IMR-90 (cell line): ENCODE measurements at regions not wholly inside any gene's neighbourhood (a gene's known extent, or its start where the extent isn't known, plus 50 kb on each side); places are given as distances from the start of the nearest gene placed in this dataset.

Experiments used
- ATAC-seq: fragments of 200-7000 bp; cut with Tn5 transposase; 2 replicates; pipeline ENCODE4 v1.9.1; 2020; ENCODE audit warnings: low read depth, mild to moderate bottlenecking, moderate library complexity
- BruUV-seq: library from RNA; stranded (reverse); fragments of 400-500 nt; replicated peaks from 2 replicates; lab custom pipeline; 2021; lab: Mats Ljungman, UMichigan
- CTCF ChIA-PET: fragments of 300-600 bp; formaldehyde crosslinking; extraction: SDS; loops from one replicate; lab custom pipeline; 2021; ENCODE audit warnings: antibody characterized with exemption; lab: Yijun Ruan, JAX
- POLR2A ChIA-PET: fragments of 300-600 bp; sonication (Branson Sonifier 250); formaldehyde crosslinking; loops from one replicate; lab custom pipeline; 2022; ENCODE audit warnings: antibody characterized with exemption; ENCODE audit not compliant: unreplicated experiment; lab: Charles Lee
- DNase-seq: peaks from one replicate; pipeline ENCODE4 v3.0.0; 2013
- H2AFZ ChIP-seq: replicated peaks from 2 replicates; pipeline ENCODE3; 2013; ENCODE audit warnings: low read length, mild to moderate bottlenecking; ENCODE audit not compliant: poor library complexity
- H2AK5ac ChIP-seq: 2 replicates; pipeline ENCODE4 v1.6.1; 2013; ENCODE audit warnings: low read depth, low read length, inconsistent platforms
- H2AK9ac ChIP-seq: replicated peaks from 2 replicates; pipeline ENCODE3; 2013; ENCODE audit warnings: mild to moderate bottlenecking, low read depth, low read length, moderate library complexity; ENCODE audit not compliant: poor library complexity
- H2BK120ac ChIP-seq: 2 replicates; pipeline ENCODE4 v1.6.1; 2013; ENCODE audit warnings: low read depth, low read length, inconsistent platforms
- H2BK15ac ChIP-seq: 3 replicates; pipeline ENCODE4 v1.6.1; 2013; ENCODE audit warnings: low read depth, low read length, inconsistent platforms
- H2BK20ac ChIP-seq: 2 replicates; pipeline ENCODE4 v1.6.1; 2013; ENCODE audit warnings: low read depth, mild to moderate bottlenecking, inconsistent platforms, low read length, moderate library complexity
- H2BK5ac ChIP-seq: 2 replicates; pipeline ENCODE4 v1.6.1; 2013; ENCODE audit warnings: mild to moderate bottlenecking, low read depth, low read length, inconsistent platforms; ENCODE audit not compliant: poor library complexity, severe bottlenecking
- H3K14ac ChIP-seq: replicated peaks from 2 replicates; pipeline ENCODE4 v1.6.1; 2013; ENCODE audit warnings: low read depth, low read length, inconsistent platforms
- H3K18ac ChIP-seq: 2 replicates; pipeline ENCODE4 v1.6.1; 2013; ENCODE audit warnings: low read depth, low read length, control low read depth
- H3K23ac ChIP-seq: 2 replicates; pipeline ENCODE4 v1.6.1; 2013; ENCODE audit warnings: low read depth, low read length, inconsistent platforms
- H3K27ac ChIP-seq: 2 replicates; pipeline ENCODE4 v1.5.1; 2013; ENCODE audit warnings: mild to moderate bottlenecking, control low read depth, low read length; ENCODE audit not compliant: insufficient read depth
- H3K27me3 ChIP-seq: 2 replicates; pipeline ENCODE4 v1.6.1; 2013; ENCODE audit warnings: low read length; ENCODE audit not compliant: control insufficient read depth, insufficient read depth
- H3K36me3 ChIP-seq: 2 replicates; pipeline ENCODE4 v1.6.1; 2013; ENCODE audit warnings: low read length, mixed read lengths; ENCODE audit not compliant: control insufficient read depth, insufficient read depth
- H3K4ac ChIP-seq: 2 replicates; pipeline ENCODE4 v1.6.1; 2013; ENCODE audit warnings: low read depth, low read length, inconsistent platforms
- H3K4me1 ChIP-seq: 2 replicates; pipeline ENCODE4 v1.6.1; 2013; ENCODE audit warnings: low read length, mixed read lengths; ENCODE audit not compliant: control insufficient read depth, insufficient read depth
- H3K4me2 ChIP-seq: 2 replicates; pipeline ENCODE4 v1.6.1; 2013; ENCODE audit warnings: low read depth, mild to moderate bottlenecking, control low read depth, low read length, moderate library complexity
- H3K4me3 ChIP-seq: 2 replicates; pipeline ENCODE4 v1.5.1; 2013; ENCODE audit warnings: low read depth, mild to moderate bottlenecking, control low read depth, low read length, moderate library complexity; ENCODE audit not compliant: insufficient read depth
- H3K56ac ChIP-seq: 2 replicates; pipeline ENCODE4 v1.6.1; 2013; ENCODE audit warnings: low read length, inconsistent platforms; ENCODE audit not compliant: insufficient read depth; ENCODE audit errors: extremely low read depth
- H3K79me1 ChIP-seq, 2 experiments: 2 replicates each; pipeline ENCODE4 v1.6.1; 2013; ENCODE audit warnings: low read length in 2 of 2, inconsistent platforms in 1 of 2, low read depth in 1 of 2
- H3K9ac ChIP-seq: 2 replicates; pipeline ENCODE4 v1.6.1; 2013; ENCODE audit warnings: low read depth, low read length, control low read depth
- H3K9me1 ChIP-seq: 2 replicates; pipeline ENCODE4 v1.6.1; 2013; ENCODE audit warnings: low read length, inconsistent platforms; ENCODE audit not compliant: insufficient read depth
- H3K9me3 ChIP-seq: 2 replicates; pipeline ENCODE4 v1.6.1; 2013; ENCODE audit warnings: low read length; ENCODE audit not compliant: control insufficient read depth, insufficient read depth
- H4K20me1 ChIP-seq: 2 replicates; pipeline ENCODE4 v1.6.1; 2013; ENCODE audit warnings: low read length, inconsistent platforms; ENCODE audit not compliant: insufficient read depth
- H4K5ac ChIP-seq: 2 replicates; pipeline ENCODE4 v1.6.1; 2013; ENCODE audit warnings: mild to moderate bottlenecking, low read depth, low read length, control low read depth
- H4K8ac ChIP-seq, 2 experiments: 2 replicates each; pipeline ENCODE4 v1.6.1; 2013; ENCODE audit warnings: low read depth in 2 of 2, low read length in 2 of 2, control low read depth in 1 of 2, inconsistent platforms in 1 of 2
- H4K91ac ChIP-seq: 2 replicates; pipeline ENCODE4 v1.6.1; 2013; ENCODE audit warnings: low read depth, low read length, inconsistent platforms; ENCODE audit not compliant: insufficient read depth
- BHLHE40 ChIP-seq: fragments of 150-350 bp; IDR thresholded peaks from 2 replicates; pipeline ENCODE4 v1.6.1; 2016; ENCODE audit warnings: mild to moderate bottlenecking, low read depth, low read length
- CEBPB ChIP-seq: IDR thresholded peaks from 2 replicates; pipeline ENCODE4 v1.6.1; 2012; ENCODE audit warnings: low read depth, low read length, improper control_type of control experiment
- CHD1 ChIP-seq: IDR thresholded peaks from 2 replicates; pipeline ENCODE4 v1.6.1; 2012; ENCODE audit warnings: low read depth, low read length, improper control_type of control experiment
- FOS ChIP-seq: fragments of 150-350 bp; IDR thresholded peaks from 2 replicates; pipeline ENCODE4 v1.6.1; 2016; ENCODE audit warnings: low read depth, low read length
- MAFK ChIP-seq: IDR thresholded peaks from 2 replicates; pipeline ENCODE4 v1.6.1; 2012; ENCODE audit warnings: low read depth, low read length, improper control_type of control experiment
- MAZ ChIP-seq: IDR thresholded peaks from 2 replicates; pipeline ENCODE4 v1.6.1; 2012; ENCODE audit warnings: low read depth, mild to moderate bottlenecking, low read length, improper control_type of control experiment, moderate library complexity, borderline replicate concordance
- MXI1 ChIP-seq: IDR thresholded peaks from 2 replicates; pipeline ENCODE4 v1.6.1; 2012; ENCODE audit warnings: low read depth, mild to moderate bottlenecking, low read length, moderate library complexity, borderline replicate concordance
- NFE2L2 ChIP-seq: fragments of 150-350 bp; IDR thresholded peaks from 2 replicates; pipeline ENCODE4 v1.6.1; 2016; ENCODE audit warnings: low read depth, mild to moderate bottlenecking, low read length
- POLR2A ChIP-seq: IDR thresholded peaks from 2 replicates; pipeline ENCODE4 v1.6.1; 2012; ENCODE audit warnings: mild to moderate bottlenecking, low read depth, low read length
- RAD21 ChIP-seq: IDR thresholded peaks from 2 replicates; pipeline ENCODE4 v1.6.1; 2012; ENCODE audit warnings: low read length, improper control_type of control experiment
- RCOR1 ChIP-seq: IDR thresholded peaks from 2 replicates; pipeline ENCODE4 v1.6.1; 2012; ENCODE audit warnings: mild to moderate bottlenecking, low read length, improper control_type of control experiment; ENCODE audit not compliant: insufficient replicate concordance
- RFX5 ChIP-seq: IDR thresholded peaks from 2 replicates; pipeline ENCODE4 v1.8.0; 2012; ENCODE audit warnings: low read depth, mild to moderate bottlenecking, low read length, moderate library complexity
- SMC3 ChIP-seq: fragments of 150-350 bp; IDR thresholded peaks from 2 replicates; pipeline ENCODE4 v1.6.1; 2016; ENCODE audit warnings: low read depth, mild to moderate bottlenecking, antibody characterized with exemption, low read length, moderate library complexity
- WGBS, 2 experiments: methylation state at CpG; one replicate each; pipeline versions ENCODE4 v1.1.5 to v1.1.7; 2013; ENCODE audit warnings: missing lambda C conversion rate in 2 of 2; ENCODE audit not compliant: insufficient read length in 1 of 2; ENCODE audit errors: extremely low coverage in 2 of 2; 5-methylcytosine and 5-hydroxymethylcytosine counted together
- dilution Hi-C: fragments of 300-500 bp; cut with HindIII; formaldehyde crosslinking; loops from one replicate; pipeline ENCODE4 v1.14.3; 2018; ENCODE audit warnings: low sequenced_read_pairs; ENCODE audit not compliant: unreplicated experiment
- in situ Hi-C: fragments of 300-500 bp; cut with MboI; formaldehyde crosslinking; loops from 3 replicates; pipeline ENCODE4 v1.14.3; 2019; ENCODE audit warnings: low sequenced_read_pairs, inconsistent platforms, mixed read lengths
- intact Hi-C: fragments of 100-400 bp; cut with micrococcal nuclease; formaldehyde crosslinking; loops from 2 replicates; pipeline ENCODE4 v1.10.0; 2022
- TF ChIP-seq, protein P1 (sequence below): fragments of 150-350 bp; IDR thresholded peaks from 2 replicates; pipeline ENCODE4 v1.6.1; 2016; ENCODE audit warnings: low read depth, mild to moderate bottlenecking, low read length, moderate library complexity, borderline replicate concordance
- TF ChIP-seq, protein P2 (sequence below): conservative IDR thresholded peaks from 2 replicates; pipeline ENCODE4 v1.5.1; 2012; ENCODE audit warnings: mild to moderate bottlenecking, low read depth, low read length, improper control_type of control experiment
- TF ChIP-seq, protein P3 (sequence below): fragments of 150-350 bp; IDR thresholded peaks from 2 replicates; pipeline ENCODE4 v1.6.1; 2017; ENCODE audit warnings: mild to moderate bottlenecking, antibody characterized with exemption, low read length, low read depth

DNA sequence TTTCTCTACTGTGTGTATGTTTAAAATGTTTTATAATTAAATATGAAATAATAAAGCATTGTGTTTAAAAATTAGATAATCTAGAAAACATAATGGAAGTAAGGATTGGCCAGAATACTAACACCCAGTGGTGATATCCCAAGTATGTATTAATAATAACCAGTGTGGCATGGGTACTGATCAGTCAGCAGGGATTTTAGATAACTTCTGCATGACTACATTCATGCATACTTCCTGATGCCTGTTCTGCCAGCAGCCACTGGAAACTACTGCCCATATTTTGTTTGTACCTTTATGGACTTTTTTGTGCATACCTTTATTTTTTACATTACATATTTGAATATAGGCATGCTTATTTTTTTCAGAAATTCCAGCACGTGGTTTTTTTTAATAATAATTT is 156.6 kb upstream of the TMEM196 start:
- H2BK5ac ChIP-seq, result no peak overlapping the region
- H3K4me3 ChIP-seq, result no peak overlapping the region
- no peak overlapping the region for H3K18ac ChIP-seq
- no peak overlapping the region for H2AFZ ChIP-seq
- BruUV-seq, result no TSS peak
- H2BK120ac ChIP-seq, result no peak overlapping the region
- no peaks in the 10 kb centered on the region for H3K27me3 ChIP-seq
- H3K23ac ChIP-seq, result no peak overlapping the region
- H3K56ac ChIP-seq, result no peak overlapping the region
- H4K91ac ChIP-seq, result no peak overlapping the region
- WGBS, 2 experiments, result no CpG with 5 or more reads among the region's 1 CpG
- no peak overlapping the region for H3K4me2 ChIP-seq
- H3K4ac ChIP-seq, result no peak overlapping the region
- no peak overlapping the region for H2BK20ac ChIP-seq
- ATAC-seq (no peak), DNase-seq (no peak)
- H4K5ac ChIP-seq, result no peak overlapping the region
- no peak overlapping the region for H3K27ac ChIP-seq
- no peaks in the 10 kb centered on the region for H3K4me1 ChIP-seq
- POLR2A ChIA-PET, result no interaction called here
- H3K14ac ChIP-seq, result no peak overlapping the region
- H3K36me3 ChIP-seq, result no peaks in the 10 kb centered on the region
- CTCF ChIA-PET, result no interaction called here
- no peaks in the 10 kb centered on the region for H3K9me1 ChIP-seq
- dilution Hi-C loops, result no loop called here
- H2AK9ac ChIP-seq, result no peak overlapping the region
- in situ Hi-C loops, result no loop called here
- no peak for TF ChIP-seq MAFK
- TF ChIP-seq, protein P1, sequence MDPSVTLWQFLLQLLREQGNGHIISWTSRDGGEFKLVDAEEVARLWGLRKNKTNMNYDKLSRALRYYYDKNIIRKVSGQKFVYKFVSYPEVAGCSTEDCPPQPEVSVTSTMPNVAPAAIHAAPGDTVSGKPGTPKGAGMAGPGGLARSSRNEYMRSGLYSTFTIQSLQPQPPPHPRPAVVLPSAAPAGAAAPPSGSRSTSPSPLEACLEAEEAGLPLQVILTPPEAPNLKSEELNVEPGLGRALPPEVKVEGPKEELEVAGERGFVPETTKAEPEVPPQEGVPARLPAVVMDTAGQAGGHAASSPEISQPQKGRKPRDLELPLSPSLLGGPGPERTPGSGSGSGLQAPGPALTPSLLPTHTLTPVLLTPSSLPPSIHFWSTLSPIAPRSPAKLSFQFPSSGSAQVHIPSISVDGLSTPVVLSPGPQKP, result no peak
- TF ChIP-seq FOS, result no peak
- TF ChIP-seq CEBPB, result no peak
- no peak for TF ChIP-seq SMC3
- TF ChIP-seq RCOR1, result no peak
- no peak for TF ChIP-seq NFE2L2
- TF ChIP-seq, protein P2, sequence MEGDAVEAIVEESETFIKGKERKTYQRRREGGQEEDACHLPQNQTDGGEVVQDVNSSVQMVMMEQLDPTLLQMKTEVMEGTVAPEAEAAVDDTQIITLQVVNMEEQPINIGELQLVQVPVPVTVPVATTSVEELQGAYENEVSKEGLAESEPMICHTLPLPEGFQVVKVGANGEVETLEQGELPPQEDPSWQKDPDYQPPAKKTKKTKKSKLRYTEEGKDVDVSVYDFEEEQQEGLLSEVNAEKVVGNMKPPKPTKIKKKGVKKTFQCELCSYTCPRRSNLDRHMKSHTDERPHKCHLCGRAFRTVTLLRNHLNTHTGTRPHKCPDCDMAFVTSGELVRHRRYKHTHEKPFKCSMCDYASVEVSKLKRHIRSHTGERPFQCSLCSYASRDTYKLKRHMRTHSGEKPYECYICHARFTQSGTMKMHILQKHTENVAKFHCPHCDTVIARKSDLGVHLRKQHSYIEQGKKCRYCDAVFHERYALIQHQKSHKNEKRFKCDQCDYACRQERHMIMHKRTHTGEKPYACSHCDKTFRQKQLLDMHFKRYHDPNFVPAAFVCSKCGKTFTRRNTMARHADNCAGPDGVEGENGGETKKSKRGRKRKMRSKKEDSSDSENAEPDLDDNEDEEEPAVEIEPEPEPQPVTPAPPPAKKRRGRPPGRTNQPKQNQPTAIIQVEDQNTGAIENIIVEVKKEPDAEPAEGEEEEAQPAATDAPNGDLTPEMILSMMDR, result no peak
- no peak for TF ChIP-seq CHD1
- no peak for TF ChIP-seq MXI1
- TF ChIP-seq, protein P3, sequence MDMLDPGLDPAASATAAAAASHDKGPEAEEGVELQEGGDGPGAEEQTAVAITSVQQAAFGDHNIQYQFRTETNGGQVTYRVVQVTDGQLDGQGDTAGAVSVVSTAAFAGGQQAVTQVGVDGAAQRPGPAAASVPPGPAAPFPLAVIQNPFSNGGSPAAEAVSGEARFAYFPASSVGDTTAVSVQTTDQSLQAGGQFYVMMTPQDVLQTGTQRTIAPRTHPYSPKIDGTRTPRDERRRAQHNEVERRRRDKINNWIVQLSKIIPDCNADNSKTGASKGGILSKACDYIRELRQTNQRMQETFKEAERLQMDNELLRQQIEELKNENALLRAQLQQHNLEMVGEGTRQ, result no peak
- TF ChIP-seq BHLHE40, result no peak
- TF ChIP-seq RAD21, result no peak
- no peak for TF ChIP-seq POLR2A
- no peak for TF ChIP-seq RFX5
- TF ChIP-seq MAZ, result no peak
- H3K79me1 ChIP-seq, result no peaks in the 10 kb centered on the region
- H3K9me3 ChIP-seq, result peaks cover 2% of the 10 kb centered on the region
- H2BK15ac ChIP-seq, result no peak overlapping the region
- no peak overlapping the region for H2AK5ac ChIP-seq
- no peak overlapping the region for H4K8ac ChIP-seq
- intact Hi-C loops, result no loop called here
- H3K9ac ChIP-seq, result no peak overlapping the region
- no peaks in the 10 kb centered on the region for H4K20me1 ChIP-seq
